ENCODE measurements at regions not wholly inside any gene's neighbourhood (a gene's known extent, or its start where the extent isn't known, plus 50 kb on each side); places are given as distances from the start of the nearest gene placed in this dataset.

- 63 to 64% methylated on average over 3 of the region's 3 CpGs for WGBS, 2 donors
- peaks cover 0 to 33% (median 5%) of the 10 kb centered on the region in 5 donors for H3K4me1 ChIP-seq (ENCODE audit: control insufficient read depth in 5 of 5, insufficient read depth in 5 of 5, low read length in 5 of 5)
- H3K27ac ChIP-seq (ENCODE audit: low read depth in 1 of 2, low read length in 1 of 2): no peak overlapping the region
- no peaks in the 10 kb centered on the region for H3K9me3 ChIP-seq (ENCODE audit: control insufficient read depth in 4 of 4, insufficient read depth in 3 of 4, low read length in 3 of 4)
- H3K27me3 ChIP-seq (ENCODE audit: control insufficient read depth in 3 of 3, insufficient read depth in 3 of 3, low read length in 2 of 3): no peaks in the 10 kb centered on the region
- peak; percentile 39 to 80 (median 76) for DNase-seq
- no peak overlapping the region for H3K9ac ChIP-seq (ENCODE audit: insufficient read depth in 1 of 2, low read length in 2 of 2)
- no peak overlapping the region for H3K4me3 ChIP-seq
- no peak for ATAC-seq (ENCODE audit: insufficient read depth, low FRiP score)
- H3K36me3 ChIP-seq (ENCODE audit: control insufficient read depth in 4 of 4, insufficient read depth in 4 of 4, low read length in 4 of 4): no peaks in the 10 kb centered on the region
- TF ChIP-seq CTCF (IDR thresholded peaks at IDR 0.05; ENCODE audit: control extremely low read depth, extremely low read depth): no peak
These were observed 105.2 kb downstream of the PLCE1 start for GRCh38 chr10:94098896-94099295.

- Histone ChIP-seq H3K9me3 (ENCODE audit: control insufficient read depth in 4 of 4, insufficient read depth in 3 of 4, low read length in 3 of 4) (no peaks in the 10 kb centered on the region), H3K9ac (ENCODE audit: insufficient read depth in 1 of 2, low read length in 2 of 2) (no peak overlapping the region), H3K4me1 (ENCODE audit: control insufficient read depth in 5 of 5, insufficient read depth in 5 of 5, low read length in 5 of 5) (peaks cover 0 to 50% (median 5%) of the 10 kb centered on the region in 5 donors), H3K27ac (ENCODE audit: low read depth in 1 of 2, low read length in 1 of 2) (no peak overlapping the region), H3K27me3 (ENCODE audit: control insufficient read depth in 3 of 3, insufficient read depth in 3 of 3, low read length in 2 of 3) (no peaks in the 10 kb centered on the region), H3K4me3 (no peak overlapping the region), H3K36me3 (ENCODE audit: control insufficient read depth in 4 of 4, insufficient read depth in 4 of 4, low read length in 4 of 4) (no peaks in the 10 kb centered on the region)
- WGBS, 2 donors: 81 to 83% methylated on average over 1 of the region's 1 CpG
- DNase-seq (peak; percentile 37 to 59 (median 54)), ATAC-seq (ENCODE audit: insufficient read depth, low FRiP score) (no peak)
- TF ChIP-seq CTCF (IDR thresholded peaks at IDR 0.05; ENCODE audit: control extremely low read depth, extremely low read depth): no peak
These were observed 108.2 kb downstream of the PLCE1 start for GRCh38 chr10:94101894-94102293.

- H3K36me3 ChIP-seq (ENCODE audit: control insufficient read depth in 4 of 4, insufficient read depth in 4 of 4, low read length in 4 of 4): no peaks in the 10 kb centered on the region
- H3K27ac ChIP-seq (ENCODE audit: low read depth in 1 of 2, low read length in 1 of 2): no peak overlapping the region
- H3K4me3 ChIP-seq: no peak overlapping the region
- WGBS, 2 donors: 80 to 85% methylated on average over 5 of the region's 5 CpGs
- ATAC-seq (ENCODE audit: insufficient read depth, low FRiP score) (no peak), DNase-seq (peak in 1 of 3 donors; percentile 23)
- no peak for TF ChIP-seq CTCF (IDR thresholded peaks at IDR 0.05; ENCODE audit: control extremely low read depth, extremely low read depth)
- H3K27me3 ChIP-seq (ENCODE audit: control insufficient read depth in 3 of 3, insufficient read depth in 3 of 3, low read length in 2 of 3): no peaks in the 10 kb centered on the region
- no peak overlapping the region for H3K9ac ChIP-seq (ENCODE audit: insufficient read depth in 1 of 2, low read length in 2 of 2)
- H3K4me1 ChIP-seq (ENCODE audit: control insufficient read depth in 5 of 5, insufficient read depth in 5 of 5, low read length in 5 of 5): peaks cover 0 to 50% (median 5%) of the 10 kb centered on the region in 5 donors
- no peaks in the 10 kb centered on the region for H3K9me3 ChIP-seq (ENCODE audit: control insufficient read depth in 4 of 4, insufficient read depth in 3 of 4, low read length in 3 of 4)
These were observed 108.7 kb downstream of the PLCE1 start for GRCh38 chr10:94102436-94102835.

- Histone ChIP-seq H3K4me3 (no peak overlapping the region), H3K4me1 (ENCODE audit: control insufficient read depth in 5 of 5, insufficient read depth in 5 of 5, low read length in 5 of 5) (peaks cover 0 to 50% (median 5%) of the 10 kb centered on the region in 5 donors), H3K9me3 (ENCODE audit: control insufficient read depth in 4 of 4, insufficient read depth in 3 of 4, low read length in 3 of 4) (no peaks in the 10 kb centered on the region), H3K27ac (ENCODE audit: low read depth in 1 of 2, low read length in 1 of 2) (no peak overlapping the region), H3K27me3 (ENCODE audit: control insufficient read depth in 3 of 3, insufficient read depth in 3 of 3, low read length in 2 of 3) (no peaks in the 10 kb centered on the region), H3K9ac (ENCODE audit: insufficient read depth in 1 of 2, low read length in 2 of 2) (no peak overlapping the region), H3K36me3 (ENCODE audit: control insufficient read depth in 4 of 4, insufficient read depth in 4 of 4, low read length in 4 of 4) (no peaks in the 10 kb centered on the region)
- 75 to 83% methylated on average over 2 of the region's 2 CpGs for WGBS, 2 donors
- no peak for TF ChIP-seq CTCF (IDR thresholded peaks at IDR 0.05; ENCODE audit: control extremely low read depth, extremely low read depth)
- ATAC-seq (ENCODE audit: insufficient read depth, low FRiP score): no peak
- DNase-seq: no peak
These were observed 109.5 kb downstream of the PLCE1 start for GRCh38 chr10:94103192-94103591.
